HG02642 (cell line): ENCODE measurements at regions not wholly inside any gene's neighbourhood (a gene's known extent, or its start where the extent isn't known, plus 50 kb on each side); places are given as distances from the start of the nearest gene placed in this dataset.
"Not testable (repeated sequence)": the region's sequence is repeated elsewhere in the genome, so short reads cannot be mapped to it uniquely, and the experiment has no call there.

Source experiments
- ATAC-seq: cut with Tn5 transposase; IDR thresholded peaks from one replicate; pipeline ENCODE4 v1.9.1; 2021; ENCODE audit warnings: mild to moderate bottlenecking; ENCODE audit not compliant: unreplicated experiment, poor library complexity

DNA sequence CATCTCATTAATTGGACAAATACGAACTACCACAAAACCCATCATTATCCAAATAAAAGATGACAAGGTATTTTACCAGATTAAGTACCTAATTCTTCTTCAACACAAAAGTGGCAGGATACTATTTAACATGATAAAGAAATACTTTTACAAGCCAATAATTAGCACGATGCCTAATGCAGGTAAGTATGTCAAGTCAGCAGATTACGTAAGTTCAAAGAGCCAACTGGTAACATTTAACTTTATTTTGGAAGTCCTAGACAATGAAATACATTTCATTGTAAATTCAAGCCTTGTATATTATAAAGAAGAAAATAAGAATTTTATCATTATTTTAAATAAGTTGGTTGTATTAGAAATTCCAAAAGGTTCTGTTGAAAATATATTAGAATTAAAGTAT, 535.3 kb upstream of the SOX9 start:
- no peak for ATAC-seq

DNA sequence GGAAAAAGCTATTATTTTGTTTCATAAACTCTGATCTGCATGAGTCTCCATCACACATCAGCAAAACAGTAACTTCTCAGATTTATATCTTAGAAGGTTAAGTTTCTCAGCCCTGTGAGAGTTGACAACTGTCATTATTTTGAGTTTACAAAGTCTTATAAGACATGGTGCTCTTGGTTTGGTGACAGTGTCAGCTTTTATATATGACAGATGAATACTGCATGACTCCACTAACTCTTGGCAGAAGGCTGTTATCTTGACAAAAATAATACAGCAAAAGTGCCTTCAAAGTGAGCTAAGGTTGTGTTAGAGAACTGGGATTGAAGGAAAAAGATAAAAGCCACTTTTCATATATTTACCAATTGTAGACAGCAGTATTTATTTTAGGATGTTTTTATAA, 528.4 kb upstream of the SOX9 start:
- no peak for ATAC-seq

DNA sequence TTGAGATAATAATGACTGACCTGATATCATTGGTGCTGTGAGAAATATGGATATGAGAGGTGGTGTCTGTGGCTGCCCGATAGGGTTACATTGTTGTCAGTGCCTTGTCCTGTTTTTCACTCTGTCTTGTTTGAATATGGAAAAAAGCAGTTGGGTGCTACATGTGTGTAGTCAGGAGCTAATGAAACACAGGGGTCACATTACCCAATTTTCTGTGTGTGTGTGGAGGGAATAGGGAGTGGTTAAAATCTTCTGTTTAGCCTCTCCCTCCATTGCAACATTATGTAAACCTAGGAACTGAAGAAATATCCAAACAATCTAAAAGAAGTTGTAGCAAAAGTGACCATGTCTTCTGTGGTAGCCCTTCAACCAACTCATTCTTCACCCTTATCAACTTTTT, 527.7 kb upstream of the SOX9 start:
- ATAC-seq: no peak

DNA sequence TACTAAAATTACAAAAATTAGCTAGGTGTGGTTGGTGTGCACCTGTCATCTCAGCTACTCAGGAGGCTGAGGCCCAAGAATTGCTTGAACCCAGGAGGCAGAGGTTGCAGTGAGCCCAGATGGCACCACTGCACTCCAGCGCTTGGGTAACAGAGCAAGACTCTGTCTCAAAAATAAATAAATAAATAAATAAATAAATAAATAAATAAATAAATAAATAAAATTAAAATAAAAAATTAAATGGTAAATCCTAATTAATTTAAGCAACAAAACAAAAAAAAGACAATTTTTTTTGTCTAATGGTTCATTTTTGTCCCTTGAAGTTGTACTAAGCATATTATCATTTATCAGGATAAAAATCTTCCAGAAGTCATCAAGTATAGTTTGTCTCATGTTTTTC, 521.2 kb upstream of the SOX9 start:
- ATAC-seq: not testable (repeated sequence)

DNA sequence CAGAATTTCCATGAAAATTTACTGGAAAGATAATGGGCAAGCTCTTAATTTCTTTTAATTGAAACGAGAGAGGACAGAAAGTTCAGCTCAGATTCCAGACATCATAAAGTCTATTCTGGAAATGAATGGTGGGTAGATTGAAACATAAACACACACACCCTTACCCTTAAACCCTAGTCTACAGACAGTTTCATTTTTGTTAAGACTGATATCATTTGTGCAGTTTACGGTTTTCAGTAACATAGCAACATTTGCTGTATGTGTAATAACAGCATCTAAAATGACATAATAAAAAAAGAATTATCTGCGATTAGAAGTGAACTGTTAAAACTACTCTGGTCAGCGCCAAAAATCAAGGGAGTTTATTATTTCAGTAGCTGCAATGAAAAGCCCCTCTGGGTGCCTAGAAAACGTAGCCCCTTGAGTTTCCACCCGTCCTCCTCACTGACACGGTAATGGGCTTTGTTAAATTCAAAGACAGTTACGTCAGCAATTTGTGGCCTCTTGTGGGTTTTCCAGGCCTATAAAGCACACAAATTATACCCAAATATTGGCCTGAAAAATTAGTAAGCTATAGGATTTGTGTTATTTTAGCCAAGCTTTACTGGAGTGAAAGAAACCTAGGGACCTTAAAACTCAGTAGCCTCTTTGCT, 520.6 kb upstream of the SOX9 start:
- ATAC-seq: no peak

DNA sequence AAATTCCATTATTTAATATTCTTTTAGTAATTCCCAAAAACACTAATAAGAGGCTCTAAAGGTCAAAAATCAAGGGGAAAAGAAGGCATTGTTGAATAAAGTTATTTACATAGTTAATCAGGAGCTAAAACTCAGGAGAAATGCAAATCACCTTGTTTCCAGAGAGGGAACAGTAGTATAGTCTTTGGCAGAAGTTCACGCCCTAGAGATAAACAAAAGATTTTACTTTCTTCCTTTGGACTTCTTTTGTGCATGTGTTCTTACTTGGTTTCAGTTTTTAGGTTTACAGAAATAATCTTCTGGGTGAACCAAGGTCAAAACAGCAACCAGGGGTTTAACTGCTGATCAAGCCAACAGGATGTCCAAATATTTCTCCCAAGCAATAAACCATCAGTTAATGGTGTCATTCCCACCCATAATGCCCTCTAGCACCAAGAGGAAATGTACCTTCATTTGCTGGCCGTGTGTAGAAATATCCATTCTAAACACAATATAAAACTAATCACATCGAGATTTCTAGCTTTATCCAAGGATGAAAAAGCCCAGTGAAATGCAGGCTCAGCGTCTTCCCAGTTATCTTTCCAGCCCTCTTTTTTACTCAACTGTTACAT, 518.8 kb upstream of the SOX9 start:
- no peak for ATAC-seq

DNA sequence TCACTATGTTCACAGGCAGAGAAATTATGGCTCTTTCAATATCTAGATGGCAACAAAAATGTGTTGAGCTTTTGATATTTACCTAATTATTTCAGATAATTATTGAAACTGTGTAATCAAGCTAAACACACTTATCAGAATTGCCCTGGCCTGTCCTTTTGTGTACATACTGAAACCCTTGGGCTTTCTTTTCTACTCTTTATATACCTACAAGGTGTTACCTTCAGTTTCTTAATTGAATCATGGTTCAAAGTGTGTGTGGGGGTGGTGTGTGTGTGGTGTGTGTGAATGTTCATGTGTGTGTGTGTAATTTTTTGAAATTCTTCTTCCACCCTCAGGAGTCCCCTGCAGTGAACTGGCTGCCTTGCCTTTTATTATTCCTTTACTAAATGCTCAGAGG, 506.8 kb upstream of the SOX9 start:
- ATAC-seq: no peak

DNA sequence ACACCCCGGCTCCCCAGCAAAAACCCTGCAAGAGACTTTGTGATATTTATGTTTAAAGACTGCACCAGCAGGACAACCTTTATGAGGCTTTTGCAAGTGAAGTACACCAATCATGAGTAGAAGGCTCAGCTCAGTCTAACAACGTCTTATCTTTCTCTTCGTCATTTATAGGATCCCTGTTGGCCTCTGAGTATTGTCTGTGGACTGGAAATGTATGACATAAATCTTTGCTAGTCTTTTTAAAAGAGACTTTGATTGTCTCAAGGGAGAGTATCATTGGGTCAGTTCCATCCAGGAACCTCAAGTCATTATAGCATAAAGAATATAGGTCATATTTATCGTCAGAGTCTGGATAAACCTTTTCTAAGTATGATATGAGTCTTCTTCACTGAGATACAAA, 505.0 kb upstream of the SOX9 start:
- no peak for ATAC-seq

DNA sequence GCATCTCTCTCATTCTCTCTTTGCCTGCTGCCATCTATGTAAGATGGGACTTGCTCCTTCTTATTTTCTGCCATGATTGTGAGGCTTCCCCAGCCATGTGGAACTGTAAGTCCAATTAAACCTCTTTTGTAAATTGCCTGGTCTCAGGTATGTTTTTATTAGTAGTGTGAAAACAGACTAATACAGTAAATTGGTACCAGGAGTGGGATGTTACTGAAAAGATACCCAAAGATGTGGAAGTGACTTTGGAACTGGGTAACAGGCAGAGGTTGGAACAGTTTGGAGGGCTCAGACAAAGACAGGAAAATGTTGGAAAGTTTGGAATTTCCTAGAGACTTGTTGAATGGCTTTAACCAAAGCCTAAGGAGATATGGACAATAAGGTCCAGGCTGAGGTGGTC, 503.1 kb upstream of the SOX9 start:
- ATAC-seq: not testable (repeated sequence)

DNA sequence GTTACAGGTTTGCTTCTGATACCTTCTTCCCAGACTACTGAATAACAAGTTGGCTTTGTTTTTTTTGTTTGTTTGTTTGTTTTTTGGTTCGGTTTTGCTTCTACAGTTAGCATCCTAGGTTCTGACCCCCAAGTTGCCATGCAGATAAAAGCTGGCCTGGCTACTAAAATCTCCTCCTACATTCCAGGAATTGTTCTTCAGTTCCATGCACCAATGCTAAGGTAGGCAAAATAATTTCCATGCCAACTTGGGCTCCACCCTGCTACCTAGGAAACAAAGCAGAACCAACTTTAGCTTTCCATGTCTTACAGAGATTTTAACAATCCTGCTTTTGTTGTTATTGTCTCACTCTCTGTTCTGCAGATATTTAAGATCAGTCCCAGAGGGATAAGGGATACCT, 495.5 kb upstream of the SOX9 start:
- ATAC-seq: no peak

DNA sequence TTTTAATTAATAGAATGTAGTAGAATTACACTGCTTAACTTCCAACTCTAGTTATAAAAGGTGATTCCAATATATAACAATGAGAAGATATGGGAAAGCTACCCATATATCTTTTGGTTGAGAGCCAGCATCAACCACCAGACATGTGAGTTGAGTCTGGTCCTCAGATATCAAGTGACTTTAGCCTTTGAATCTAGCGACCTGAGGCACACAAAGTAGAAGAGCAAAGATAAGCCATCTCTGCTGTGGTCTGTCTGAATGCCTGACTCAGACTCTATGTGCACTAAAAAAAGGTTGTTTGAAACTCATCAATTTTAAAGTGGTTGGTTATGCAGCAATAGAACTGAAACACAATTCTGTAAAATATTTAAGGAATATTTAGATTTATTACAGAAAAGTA, 492.5 kb upstream of the SOX9 start:
- ATAC-seq: no peak

DNA sequence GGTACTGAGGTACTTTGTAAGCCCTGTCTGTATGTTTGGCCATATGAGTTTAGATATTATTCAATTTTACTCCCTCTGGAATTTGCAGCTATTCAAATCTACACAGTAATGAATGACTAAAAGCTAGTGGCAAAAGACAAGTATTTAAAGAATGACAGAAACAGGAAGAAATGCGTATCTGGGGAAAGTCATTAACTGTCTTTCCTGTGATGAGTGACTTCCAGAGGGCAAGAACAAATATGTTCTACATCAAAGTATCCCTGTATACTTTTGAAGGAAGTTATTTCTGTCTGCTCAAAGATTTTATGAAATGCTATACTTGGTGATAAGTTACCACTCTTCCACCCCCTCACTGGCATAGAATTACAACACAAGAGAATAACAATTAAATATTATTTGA, 489.3 kb upstream of the SOX9 start:
- no peak for ATAC-seq

DNA sequence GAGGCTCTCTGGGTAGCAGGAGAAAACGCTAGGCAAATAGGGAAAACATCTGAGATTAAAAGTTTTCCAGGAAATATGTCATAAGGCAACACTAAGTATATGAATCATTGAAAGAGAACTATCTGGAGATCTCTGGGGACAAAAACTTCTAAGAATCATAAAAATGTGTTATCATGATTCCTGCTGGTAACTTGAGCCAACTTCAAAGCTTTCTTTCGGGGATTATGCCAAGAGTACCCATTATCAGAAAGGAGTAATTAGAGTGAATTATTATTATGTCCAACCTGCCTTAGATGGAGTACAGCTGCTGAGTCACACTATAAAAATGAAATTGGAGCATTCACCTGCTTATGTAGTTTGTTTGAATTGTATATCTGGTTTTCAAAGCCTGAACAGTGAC, 488.5 kb upstream of the SOX9 start:
- ATAC-seq: no peak

DNA sequence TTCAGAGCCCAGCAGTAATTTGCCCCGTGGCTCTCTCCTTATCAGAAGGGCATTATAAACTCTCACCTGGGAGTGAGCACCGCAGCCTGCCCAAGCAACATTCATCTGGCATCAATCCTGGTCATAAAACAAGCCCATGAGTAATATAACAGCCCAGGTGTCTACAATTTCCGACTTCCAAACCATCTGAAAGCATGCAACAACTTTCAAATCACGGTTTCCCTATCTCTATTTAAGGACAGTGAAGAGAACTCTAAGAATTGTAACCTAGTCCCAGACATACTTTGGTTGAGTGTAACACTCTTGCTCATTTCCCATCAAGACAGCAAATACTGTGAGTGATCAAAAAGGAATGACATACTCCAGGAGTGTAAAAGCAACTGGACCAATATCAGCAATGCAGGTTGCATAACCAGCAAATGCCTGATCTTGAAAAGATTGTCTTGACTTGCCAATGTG, 487.4 kb upstream of the SOX9 start:
- no peak for ATAC-seq

DNA sequence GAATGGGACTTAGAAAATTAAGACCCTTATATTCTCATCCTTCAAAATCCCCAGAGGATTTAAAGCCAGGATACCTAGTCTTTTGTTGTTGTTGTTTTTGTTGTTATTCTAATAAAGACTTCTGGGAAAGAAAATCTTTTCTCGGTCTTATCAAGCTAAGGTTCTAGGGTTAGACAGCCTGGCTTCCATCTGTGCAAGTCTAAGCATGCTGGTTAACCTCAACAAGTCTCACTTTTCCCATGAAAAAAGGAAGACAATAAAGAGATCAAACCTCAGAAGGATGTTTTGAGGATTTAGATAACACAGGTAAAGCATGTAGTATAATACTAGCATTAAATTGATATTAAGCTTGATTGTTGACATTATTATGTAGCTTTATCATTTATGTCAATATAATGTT, 486.4 kb upstream of the SOX9 start:
- ATAC-seq: no peak

DNA sequence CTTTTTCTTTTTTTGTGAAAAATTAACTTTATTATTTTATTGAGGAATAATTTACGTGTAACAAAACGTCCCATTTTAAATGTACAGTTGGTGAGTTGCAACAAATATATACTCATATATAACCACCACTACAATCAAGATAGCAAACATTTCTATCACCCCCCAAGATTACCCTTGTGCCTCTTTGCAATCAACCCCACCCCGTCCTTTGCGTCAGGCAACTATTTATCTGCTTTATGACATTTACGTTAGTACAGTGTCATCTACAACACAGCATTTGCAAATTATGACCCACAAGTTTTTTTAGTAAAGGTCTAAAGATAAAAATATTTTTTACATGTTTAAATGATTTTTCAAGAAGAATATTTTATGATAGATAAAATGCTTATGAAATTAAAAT, 485.6 kb upstream of the SOX9 start:
- no peak for ATAC-seq

DNA sequence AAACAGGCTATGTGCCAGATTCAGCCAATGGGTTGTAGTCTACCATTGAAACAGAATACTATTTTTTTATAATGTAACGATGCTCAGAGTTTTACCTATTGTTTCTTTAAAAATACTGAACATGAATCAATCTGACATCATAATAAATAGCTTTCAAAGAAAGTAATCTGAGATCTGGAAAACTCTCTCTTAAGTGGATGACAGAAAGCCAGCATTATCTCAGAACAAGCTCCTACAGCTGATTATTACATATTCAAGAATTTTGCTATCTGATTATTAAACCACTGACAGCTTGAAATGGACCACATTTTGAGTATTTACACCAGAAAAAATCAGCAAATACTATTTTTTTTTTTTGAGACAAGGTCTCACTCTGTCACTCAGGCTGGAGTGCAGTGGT, 484.2 kb upstream of the SOX9 start:
- ATAC-seq: no peak

DNA sequence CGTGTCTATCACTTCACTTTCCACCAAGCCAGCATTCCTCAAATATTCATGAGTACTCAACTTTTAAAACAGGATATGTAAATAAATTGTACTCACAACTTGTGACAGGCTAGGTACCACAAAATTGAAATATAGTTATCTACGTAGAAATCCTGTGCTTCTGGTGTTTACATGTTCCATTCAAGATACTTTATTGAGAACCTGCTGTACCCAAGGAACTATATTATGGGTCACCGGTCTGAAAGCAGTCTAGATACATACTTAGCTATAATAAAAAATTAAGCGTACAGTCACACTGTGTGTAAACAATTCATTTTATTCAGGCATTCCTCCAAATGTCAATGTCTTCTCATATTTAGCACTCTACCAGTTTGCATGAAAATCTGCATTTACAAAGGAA, 482.2 kb upstream of the SOX9 start:
- ATAC-seq: no peak

DNA sequence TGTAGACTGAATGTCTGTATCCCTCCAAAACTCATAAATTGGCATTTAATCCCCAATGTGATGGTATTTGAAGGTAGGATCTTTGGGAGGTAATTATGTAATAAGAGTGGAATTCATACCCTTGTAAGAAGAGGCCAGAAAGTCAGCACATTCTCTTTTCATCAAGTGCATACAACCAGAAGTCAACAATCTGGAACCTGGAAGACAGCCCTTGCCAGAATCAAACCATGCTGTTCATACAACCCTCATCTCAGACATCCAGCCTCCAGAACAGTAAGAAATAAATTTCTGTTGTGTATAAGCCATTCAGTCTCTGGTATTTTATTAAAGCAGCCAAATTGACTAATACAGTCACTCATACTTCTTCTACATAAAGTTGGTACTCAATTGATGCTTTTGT, 481.0 kb upstream of the SOX9 start:
- no peak for ATAC-seq

DNA sequence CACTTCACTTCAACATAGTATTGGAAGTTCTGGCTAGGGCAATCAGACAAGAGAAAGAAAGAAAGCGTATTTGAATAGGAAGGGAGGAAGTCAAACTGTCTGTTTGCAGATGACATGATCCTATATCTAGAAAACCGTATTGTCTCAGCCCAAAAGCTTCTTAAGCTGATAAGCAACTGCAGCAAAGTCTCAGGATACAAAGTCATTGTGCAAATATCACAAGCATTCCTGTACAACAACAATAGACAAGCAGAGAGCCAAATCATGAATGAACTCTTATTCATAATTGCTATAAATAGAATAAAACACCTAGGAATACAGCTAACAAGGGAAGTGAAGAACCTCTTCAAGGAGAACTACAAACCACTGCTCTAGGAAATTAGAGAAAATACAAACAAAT, 473.9 kb upstream of the SOX9 start:
- ATAC-seq: not testable (repeated sequence)

DNA sequence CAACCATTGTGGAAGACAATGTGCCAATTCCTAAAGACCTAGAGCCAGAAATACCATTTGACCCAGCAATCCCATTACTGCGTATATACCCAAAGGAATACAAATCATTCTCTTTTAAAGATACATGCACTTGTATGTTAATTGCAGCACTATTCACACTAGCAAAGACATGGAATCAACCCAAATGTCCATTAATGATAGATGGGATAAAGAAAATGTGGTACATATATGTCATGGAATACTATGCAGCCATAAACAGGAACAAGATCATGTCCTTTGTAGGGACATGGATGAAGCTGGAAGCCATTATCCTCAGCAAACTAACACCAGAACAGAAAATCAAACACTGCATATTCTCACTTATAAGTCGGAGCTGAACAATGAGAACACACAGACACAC, 472.5 kb upstream of the SOX9 start:
- not testable (repeated sequence) for ATAC-seq

DNA sequence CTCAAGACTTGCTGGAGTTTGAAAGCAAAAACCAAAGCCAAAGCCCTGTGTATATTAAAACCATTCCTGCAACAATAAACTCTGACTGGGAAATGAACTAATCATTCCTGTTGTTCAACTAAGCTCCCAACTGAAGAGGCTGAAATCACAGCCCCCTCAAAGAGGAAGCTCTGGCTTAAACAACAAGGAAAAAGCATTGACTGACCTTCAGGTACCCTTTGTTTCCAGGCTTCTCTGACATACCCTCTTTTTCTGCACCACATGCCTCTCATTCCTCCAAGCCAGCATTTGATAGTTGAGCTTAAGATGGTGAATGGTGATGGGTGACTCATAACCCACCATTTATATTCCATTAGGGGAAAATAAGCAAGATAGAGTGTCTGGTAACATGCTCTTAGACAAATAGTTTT, 470.9 kb upstream of the SOX9 start:
- no peak for ATAC-seq
